ENCODE measurements at regions not wholly inside any gene's neighbourhood (a gene's known extent, or its start where the extent isn't known, plus 50 kb on each side); places are given as distances from the start of the nearest gene placed in this dataset.
A peak's percentile ranks its signal among the peaks of the same experiment; 100 is the strongest.

GRCh38 chr3:62939707-62940106 is 64.5 kb upstream of the CADPS start:
- Histone ChIP-seq H2AFZ (ENCODE audit: low read length) (no peak overlapping the region), H3K4me2 (ENCODE audit: extremely low read depth, insufficient read depth, low read length) (no peak overlapping the region), H3K36me3 (ENCODE audit: control insufficient read depth, insufficient read depth, low read length) (no peaks in the 10 kb centered on the region), H3K4me1 (ENCODE audit: control insufficient read depth, extremely low read depth, insufficient read depth, low read length) (no peaks in the 10 kb centered on the region), H3K9ac (ENCODE audit: insufficient read depth, low read length) (no peak overlapping the region), H3K27me3 (ENCODE audit: control insufficient read depth, insufficient read depth, low read length) (no peaks in the 10 kb centered on the region), H4K20me1 (ENCODE audit: control insufficient read depth, extremely low read depth, insufficient read depth, low read length) (no peaks in the 10 kb centered on the region), H3K27ac (ENCODE audit: insufficient read depth, low read length) (no peak overlapping the region), H3K9me3 (ENCODE audit: control insufficient read depth, insufficient read depth, low read depth, low read length) (no peaks in the 10 kb centered on the region), H3K4me3 (replicated peaks in 1 of 4; ENCODE audit: control extremely low read depth in 1 of 4, insufficient read depth in 1 of 4, low read depth in 3 of 4, low read length in 4 of 4) (no peak overlapping the region), H3K79me2 (ENCODE audit: control insufficient read depth, insufficient read depth, low read length) (no peaks in the 10 kb centered on the region)
- no peak for TF ChIP-seq CTCF (conservative IDR thresholded peaks at IDR 0.05 in 1 of 2, IDR thresholded peaks at IDR 0.05 in 1 of 2; ENCODE audit: low read depth in 1 of 2, low read length in 2 of 2)
- DNase-seq (ENCODE audit: low read depth in 2 of 2), result no peak

GRCh38 chr3:62940771-62941563 is 65.8 kb upstream of the CADPS start:
- Histone ChIP-seq H4K20me1 (ENCODE audit: control insufficient read depth, extremely low read depth, insufficient read depth, low read length) (no peaks in the 10 kb centered on the region), H3K4me3 (replicated peaks in 1 of 4; ENCODE audit: control extremely low read depth in 1 of 4, insufficient read depth in 1 of 4, low read depth in 3 of 4, low read length in 4 of 4) (no peak overlapping the region), H3K9ac (ENCODE audit: insufficient read depth, low read length) (no peak overlapping the region), H3K27me3 (ENCODE audit: control insufficient read depth, insufficient read depth, low read length) (no peaks in the 10 kb centered on the region), H2AFZ (ENCODE audit: low read length) (no peak overlapping the region), H3K4me2 (ENCODE audit: extremely low read depth, insufficient read depth, low read length) (no peak overlapping the region), H3K9me3 (ENCODE audit: control insufficient read depth, insufficient read depth, low read depth, low read length) (no peaks in the 10 kb centered on the region), H3K4me1 (ENCODE audit: control insufficient read depth, extremely low read depth, insufficient read depth, low read length) (no peaks in the 10 kb centered on the region), H3K79me2 (ENCODE audit: control insufficient read depth, insufficient read depth, low read length) (no peaks in the 10 kb centered on the region), H3K36me3 (ENCODE audit: control insufficient read depth, insufficient read depth, low read length) (no peaks in the 10 kb centered on the region), H3K27ac (ENCODE audit: insufficient read depth, low read length) (no peak overlapping the region)
- TF ChIP-seq EZH2 (IDR thresholded peaks at IDR 0.05; ENCODE audit: low read length, missing control alignments), result no peak
- no peak for TF ChIP-seq CTCF (conservative IDR thresholded peaks at IDR 0.05 in 1 of 2, IDR thresholded peaks at IDR 0.05 in 1 of 2; ENCODE audit: low read depth in 1 of 2, low read length in 2 of 2)
- DNase-seq (ENCODE audit: low read depth in 2 of 2), result peak; percentile 65 to 72

- no peak overlapping the region for H3K27ac ChIP-seq (ENCODE audit: insufficient read depth, low read length)
- no peak overlapping the region for H3K9ac ChIP-seq (ENCODE audit: insufficient read depth, low read length)
- no peaks in the 10 kb centered on the region for H3K36me3 ChIP-seq (ENCODE audit: control insufficient read depth, insufficient read depth, low read length)
- H2AFZ ChIP-seq (ENCODE audit: low read length), result no peak overlapping the region
- no peak for TF ChIP-seq EZH2 (IDR thresholded peaks at IDR 0.05; ENCODE audit: low read length, missing control alignments)
- no peak for TF ChIP-seq CTCF (conservative IDR thresholded peaks at IDR 0.05 in 1 of 2, IDR thresholded peaks at IDR 0.05 in 1 of 2; ENCODE audit: low read depth in 1 of 2, low read length in 2 of 2)
- H4K20me1 ChIP-seq (ENCODE audit: control insufficient read depth, extremely low read depth, insufficient read depth, low read length), result no peaks in the 10 kb centered on the region
- no peak overlapping the region for H3K4me2 ChIP-seq (ENCODE audit: extremely low read depth, insufficient read depth, low read length)
- H3K4me1 ChIP-seq (ENCODE audit: control insufficient read depth, extremely low read depth, insufficient read depth, low read length), result no peaks in the 10 kb centered on the region
- no peaks in the 10 kb centered on the region for H3K27me3 ChIP-seq (ENCODE audit: control insufficient read depth, insufficient read depth, low read length)
- H3K4me3 ChIP-seq (replicated peaks in 1 of 4; ENCODE audit: control extremely low read depth in 1 of 4, insufficient read depth in 1 of 4, low read depth in 3 of 4, low read length in 4 of 4), result no peak overlapping the region
- no peak for DNase-seq (ENCODE audit: low read depth in 2 of 2)
- H3K79me2 ChIP-seq (ENCODE audit: control insufficient read depth, insufficient read depth, low read length), result no peaks in the 10 kb centered on the region
- no peaks in the 10 kb centered on the region for H3K9me3 ChIP-seq (ENCODE audit: control insufficient read depth, insufficient read depth, low read depth, low read length)
Observed at GRCh38 chr3:62942227-62942626, 67.0 kb upstream of the CADPS start.
